NOMO-1 treated with DMSO at 0.1 percent for 48 hours (cell line): ENCODE measurements at regions not wholly inside any gene's neighbourhood (a gene's known extent, or its start where the extent isn't known, plus 50 kb on each side); places are given as distances from the start of the nearest gene placed in this dataset.

ENCODE experiments used
- DNase-seq: peaks from one replicate; lab custom pipeline; 2025; ENCODE audit not compliant: unreplicated experiment; lab: John Stamatoyannopoulos, UW

DNA sequence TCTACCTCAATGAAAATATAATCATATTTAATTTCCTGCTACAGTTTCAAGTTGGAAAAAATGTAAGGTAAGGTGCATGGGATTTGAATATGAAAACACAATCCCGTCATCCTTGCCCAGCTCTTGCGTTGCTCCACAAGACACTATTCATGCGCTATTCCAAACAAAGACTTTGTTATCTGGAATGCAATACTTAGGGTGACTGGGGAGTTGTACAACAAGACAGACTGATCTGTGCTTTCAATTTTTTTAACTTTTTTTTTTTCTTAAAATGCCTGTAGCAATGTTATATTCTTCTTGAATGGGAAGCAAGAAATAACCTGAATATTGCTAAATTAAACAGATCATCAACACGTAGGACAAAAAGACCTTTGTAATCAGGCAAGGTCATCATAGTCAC, 1077.2 kb downstream of the TTLL7 start:
- no peak for DNase-seq

DNA sequence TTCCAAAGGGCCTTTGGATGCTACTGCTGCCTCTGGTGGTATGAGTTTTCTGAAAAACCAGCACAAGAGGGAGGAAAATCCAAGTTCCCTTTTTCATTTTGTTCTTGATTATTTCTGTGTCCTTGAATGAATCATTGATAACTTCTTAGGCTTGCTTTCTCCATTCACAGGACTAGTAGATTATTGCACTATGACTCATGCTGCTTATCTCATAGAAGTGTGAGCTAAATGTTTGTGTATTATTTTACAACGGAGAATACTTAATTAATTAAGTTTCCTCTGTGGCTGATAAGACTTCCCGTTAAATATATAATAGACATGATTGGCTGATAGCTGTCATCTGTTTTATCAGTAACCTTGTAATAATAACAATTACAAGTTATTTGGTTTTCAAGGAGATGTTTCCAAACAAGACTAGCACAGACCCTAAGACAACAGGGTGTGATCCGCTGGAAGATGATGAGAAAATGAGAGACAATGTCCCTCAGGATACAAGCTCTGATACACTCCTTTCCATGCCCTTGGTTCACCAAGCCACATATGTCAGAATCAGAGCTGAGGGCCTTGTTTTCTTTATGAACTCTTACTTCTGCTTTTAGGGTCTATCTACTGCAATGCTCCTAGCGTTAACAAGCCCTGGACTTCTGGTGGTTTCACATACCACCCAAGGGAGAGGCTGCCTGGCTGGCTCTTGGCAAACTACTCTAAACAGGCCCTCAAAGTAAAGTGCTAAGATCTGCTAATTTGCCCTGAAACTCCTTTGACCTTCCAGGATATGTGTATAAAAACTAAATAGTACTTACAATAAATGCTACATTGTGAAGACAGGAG, 1078.3 kb downstream of the TTLL7 start:
- peak; percentile 45 for DNase-seq

- no peak for DNase-seq
These were observed 1079.1 kb downstream of the TTLL7 start for GRCh38 chr1:82919837-82920236.

DNA sequence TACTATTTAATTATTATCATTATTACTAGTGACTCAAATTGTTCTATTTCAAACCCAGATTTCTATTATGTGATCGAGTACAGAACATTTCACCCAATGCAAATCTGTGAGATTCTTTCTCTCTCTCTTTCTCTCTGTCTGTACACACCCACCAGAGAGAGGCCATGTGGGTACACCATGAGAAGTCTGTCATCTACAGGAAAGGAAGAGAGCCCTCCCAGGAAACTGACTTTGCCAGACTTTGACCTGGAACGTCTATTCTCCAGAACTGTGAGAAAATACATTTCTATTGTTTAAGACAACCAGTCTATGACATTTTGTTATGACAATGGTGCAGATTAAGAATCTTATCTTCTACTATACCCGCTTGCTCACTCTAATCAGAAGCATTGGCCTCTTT, 1091.6 kb downstream of the TTLL7 start:
- DNase-seq, result no peak

DNA sequence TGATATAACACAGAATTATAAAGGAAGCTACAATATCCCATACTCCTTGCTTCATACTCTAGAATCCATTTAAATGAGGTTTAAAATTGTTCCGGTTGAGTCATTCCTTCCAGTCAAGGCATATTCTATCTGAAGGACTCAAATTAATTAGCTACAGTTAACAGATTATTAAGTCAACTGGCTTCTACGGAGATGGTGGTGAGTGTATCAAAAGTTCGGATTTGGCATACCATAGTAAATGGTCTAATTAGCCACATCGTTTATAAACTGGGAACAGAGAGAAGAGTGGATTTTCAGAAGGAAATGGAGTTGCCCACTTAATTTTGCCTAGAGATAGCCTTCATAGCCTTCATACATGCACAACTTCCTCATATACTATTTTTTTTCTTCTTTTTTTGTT, 1095.3 kb downstream of the TTLL7 start:
- DNase-seq, result no peak

DNA sequence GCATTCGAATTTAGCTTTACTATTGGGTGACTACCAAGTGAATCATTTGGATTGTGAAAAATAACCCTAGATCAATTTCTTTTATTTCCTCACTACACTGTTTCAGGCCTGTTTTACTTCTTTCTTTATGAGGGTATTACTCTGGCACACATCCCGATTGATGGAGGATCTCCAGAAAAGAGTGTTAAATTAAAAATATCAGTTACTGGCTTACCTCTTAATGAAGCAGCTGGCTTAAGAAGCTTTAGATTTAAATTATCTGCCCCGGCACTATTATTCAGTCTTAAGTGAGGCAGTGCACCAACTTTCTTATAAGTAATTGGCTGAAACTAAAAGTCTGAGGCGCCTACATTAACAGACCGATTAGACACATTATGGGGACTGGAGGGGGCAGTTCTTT, 1097.4 kb downstream of the TTLL7 start:
- DNase-seq, result no peak

GRCh38 chr1:82901118-82901517, 1097.8 kb downstream of the TTLL7 start:
- no peak for DNase-seq

GRCh38 chr1:82899017-82899416, 1098.3 kb downstream of the ADGRL2 start:
- no peak for DNase-seq

- no peak for DNase-seq
These were observed 1096.8 kb downstream of the ADGRL2 start for GRCh38 chr1:82897549-82897948.

GRCh38 chr1:82896036-82896435, 1095.3 kb downstream of the ADGRL2 start:
- no peak for DNase-seq

- no peak for DNase-seq
These were observed 1093.9 kb downstream of the ADGRL2 start for GRCh38 chr1:82894635-82895034.

DNA sequence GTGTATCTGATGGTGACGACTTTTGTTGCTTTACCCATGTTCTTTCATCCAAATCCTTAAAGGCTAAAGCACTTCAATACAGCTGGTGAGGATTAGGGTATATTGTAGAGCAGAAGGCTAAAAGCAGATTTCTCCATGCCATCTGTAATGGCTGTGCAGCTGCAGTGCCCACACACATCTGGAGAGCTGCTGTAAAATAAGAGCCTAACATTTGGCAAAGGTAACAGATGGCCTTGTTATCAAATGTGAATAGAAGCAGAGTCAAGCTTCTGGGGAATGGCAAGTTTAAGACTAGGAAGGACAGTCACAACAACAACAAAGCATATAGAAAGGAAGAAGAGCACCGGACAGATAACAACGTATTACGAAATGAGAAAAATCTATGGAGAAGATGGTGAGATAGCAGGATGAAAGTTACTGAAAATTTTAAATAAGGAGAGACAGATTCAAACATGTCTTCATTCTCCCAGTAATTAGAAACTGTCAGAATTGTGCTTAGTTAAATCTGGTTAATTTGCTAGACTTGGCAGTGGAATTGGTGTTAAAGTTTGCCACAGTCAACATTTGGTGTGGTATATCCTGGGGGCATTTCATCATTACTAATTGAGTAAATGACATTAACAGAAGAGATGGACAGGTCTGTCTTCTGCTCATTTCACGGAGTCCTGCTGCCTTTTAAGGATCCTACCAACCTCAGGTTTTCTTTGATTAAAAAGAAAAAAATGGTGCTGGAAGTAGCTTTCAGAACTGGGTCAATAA, 1093.2 kb downstream of the ADGRL2 start:
- DNase-seq, result no peak

DNA sequence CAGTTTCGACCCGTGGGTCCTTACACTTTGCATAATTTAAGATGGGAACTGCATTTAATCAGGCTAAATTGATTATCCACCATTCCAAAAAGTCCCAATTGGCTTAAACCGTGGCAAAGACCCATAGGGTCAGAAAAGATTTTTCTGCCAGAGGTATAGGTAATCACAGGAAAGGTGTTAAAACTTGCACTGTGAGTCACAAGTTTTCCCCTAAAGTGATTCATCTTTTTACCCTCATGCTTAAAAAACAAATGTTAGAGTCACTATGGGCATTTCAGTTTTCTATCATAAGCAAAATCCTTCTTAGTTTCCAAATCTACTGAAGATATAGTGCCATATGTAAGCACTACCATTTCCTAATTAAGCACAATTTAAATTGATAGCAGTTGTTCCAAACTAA, 1079.8 kb downstream of the ADGRL2 start:
- no peak for DNase-seq

DNA sequence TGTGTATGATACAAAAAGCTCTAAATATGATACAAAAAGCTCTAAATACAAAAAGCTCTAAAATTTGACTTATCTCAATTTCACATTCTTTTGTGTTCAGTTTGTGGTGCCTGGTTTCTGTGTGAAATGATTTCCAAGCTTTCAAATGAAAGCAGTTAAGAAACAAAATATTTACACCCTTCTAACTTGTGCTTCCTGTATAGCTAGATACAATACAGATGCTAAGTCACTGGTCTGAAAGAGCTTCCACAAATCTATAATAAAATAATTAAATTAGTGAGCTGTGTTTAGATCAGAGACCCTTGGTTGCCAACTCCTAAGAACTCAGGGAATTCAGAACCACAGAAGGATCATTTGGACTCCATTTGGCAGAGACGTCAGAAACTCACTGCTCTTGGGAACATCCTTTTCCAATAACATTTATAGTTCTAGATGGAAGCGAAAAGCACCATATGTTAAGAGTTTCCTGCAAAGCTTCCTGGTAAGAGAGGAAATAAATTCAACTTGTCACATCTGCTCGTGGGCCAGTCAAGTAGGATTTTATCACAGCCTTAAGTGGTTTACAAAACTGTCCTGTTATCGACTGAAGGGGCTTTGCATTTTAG, 1079.1 kb downstream of the ADGRL2 start:
- DNase-seq, result no peak

DNA sequence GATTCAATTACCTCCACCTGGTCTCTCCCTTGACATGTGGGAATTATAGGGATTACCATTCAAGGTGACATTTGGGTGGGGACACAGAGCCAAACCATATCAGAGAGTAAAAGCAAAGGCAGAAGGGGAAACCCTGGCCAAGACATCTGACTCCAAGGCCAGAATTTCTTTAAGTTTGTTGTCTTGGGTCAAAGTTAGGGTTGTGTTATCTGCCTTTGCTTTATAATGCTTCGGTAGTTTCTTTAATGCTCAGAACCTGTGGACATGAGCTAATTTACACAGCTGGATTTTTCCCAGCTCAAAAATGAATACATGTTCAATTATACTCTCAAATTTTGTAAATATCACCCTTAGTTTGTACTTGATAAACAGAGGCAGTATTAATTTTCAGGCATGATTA, 1074.4 kb downstream of the ADGRL2 start:
- no peak for DNase-seq

GRCh38 chr1:82874041-82874440, 1073.3 kb downstream of the ADGRL2 start:
- DNase-seq, result no peak

GRCh38 chr1:82870332-82870731, 1069.6 kb downstream of the ADGRL2 start:
- DNase-seq, result no peak

- no peak for DNase-seq
These were observed 1067.0 kb downstream of the ADGRL2 start for GRCh38 chr1:82867781-82868180.

DNA sequence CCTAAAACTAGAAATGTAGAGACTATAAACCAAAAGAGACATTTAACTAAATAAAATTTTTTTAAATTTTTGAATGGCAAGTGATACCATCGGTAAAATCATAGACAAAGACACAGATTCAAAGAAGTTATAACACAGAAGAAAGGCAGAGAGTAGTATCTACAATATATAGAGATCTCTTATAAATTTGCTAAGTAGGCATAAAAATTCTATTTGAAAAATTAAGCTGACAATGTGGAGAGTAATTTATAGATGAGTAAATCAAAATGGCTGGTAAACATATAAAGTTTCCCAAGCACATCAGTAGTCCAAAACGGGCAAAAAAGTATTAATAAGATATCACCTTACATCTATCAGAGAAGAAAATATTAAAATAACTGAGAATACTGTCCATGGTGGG, 1061.0 kb downstream of the ADGRL2 start:
- DNase-seq, result no peak

- no peak for DNase-seq
These were observed 1057.3 kb downstream of the ADGRL2 start for GRCh38 chr1:82858031-82858430.

GRCh38 chr1:82849460-82849859, 1048.7 kb downstream of the ADGRL2 start:
- no peak for DNase-seq

DNA sequence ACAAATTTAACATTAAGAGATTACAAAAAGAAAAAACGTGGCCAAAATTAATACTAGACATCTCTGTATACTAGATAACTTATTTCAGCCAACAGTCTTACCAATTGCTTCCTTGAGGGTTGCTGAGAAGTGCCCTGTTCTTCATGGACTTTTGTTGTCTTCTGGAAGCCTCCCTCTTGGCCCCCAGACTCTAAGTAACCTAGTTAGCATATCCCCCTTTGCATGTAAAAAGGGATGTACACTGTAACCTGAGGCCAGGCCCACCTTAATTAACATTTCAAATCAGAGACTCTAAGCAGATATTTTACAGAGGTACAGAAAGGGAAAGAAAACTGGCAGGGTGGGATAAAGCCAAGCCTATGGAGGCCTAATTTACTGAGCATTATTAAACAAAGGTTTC, 1047.3 kb downstream of the ADGRL2 start:
- DNase-seq, result no peak
